ENCODE measurements at regions not wholly inside any gene's neighbourhood (a gene's known extent, or its start where the extent isn't known, plus 50 kb on each side); places are given as distances from the start of the nearest gene placed in this dataset.

DNA sequence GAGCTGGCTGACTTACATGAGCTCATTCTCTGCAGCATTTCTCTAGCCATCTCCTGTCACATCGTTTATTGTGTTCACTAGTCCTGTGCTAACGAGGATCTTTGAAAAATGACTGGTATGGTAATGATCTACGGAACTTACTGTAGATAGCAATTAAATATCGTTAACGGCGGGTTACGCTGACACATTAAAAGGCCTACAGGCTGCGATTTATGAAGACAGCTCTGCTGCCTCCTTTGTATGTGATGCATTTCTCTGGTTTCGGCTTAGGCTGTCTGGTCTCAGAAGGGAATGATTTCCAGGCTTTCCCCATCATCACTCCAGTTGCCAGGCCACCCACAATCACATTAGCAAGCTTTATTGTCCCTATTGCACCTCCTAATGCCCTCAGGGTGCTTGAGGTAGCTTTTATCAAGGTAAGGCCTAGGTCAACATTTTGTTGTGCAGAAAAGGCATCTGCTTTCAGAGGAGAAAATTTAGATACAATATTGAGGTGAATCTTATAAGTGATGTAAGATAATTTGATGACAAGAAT, 284.4 kb downstream of the SOX11 start:
- Histone ChIP-seq H3K9me3 (no peaks in the 10 kb centered on the region), H3K27ac (no peak overlapping the region), H3K4me1 (peaks cover 3% of the 10 kb centered on the region), H3K36me3 (no peaks in the 10 kb centered on the region), H3K4me3 (no peak overlapping the region), H3K27me3 (peaks cover 7% of the 10 kb centered on the region)
- TF ChIP-seq, protein P1, sequence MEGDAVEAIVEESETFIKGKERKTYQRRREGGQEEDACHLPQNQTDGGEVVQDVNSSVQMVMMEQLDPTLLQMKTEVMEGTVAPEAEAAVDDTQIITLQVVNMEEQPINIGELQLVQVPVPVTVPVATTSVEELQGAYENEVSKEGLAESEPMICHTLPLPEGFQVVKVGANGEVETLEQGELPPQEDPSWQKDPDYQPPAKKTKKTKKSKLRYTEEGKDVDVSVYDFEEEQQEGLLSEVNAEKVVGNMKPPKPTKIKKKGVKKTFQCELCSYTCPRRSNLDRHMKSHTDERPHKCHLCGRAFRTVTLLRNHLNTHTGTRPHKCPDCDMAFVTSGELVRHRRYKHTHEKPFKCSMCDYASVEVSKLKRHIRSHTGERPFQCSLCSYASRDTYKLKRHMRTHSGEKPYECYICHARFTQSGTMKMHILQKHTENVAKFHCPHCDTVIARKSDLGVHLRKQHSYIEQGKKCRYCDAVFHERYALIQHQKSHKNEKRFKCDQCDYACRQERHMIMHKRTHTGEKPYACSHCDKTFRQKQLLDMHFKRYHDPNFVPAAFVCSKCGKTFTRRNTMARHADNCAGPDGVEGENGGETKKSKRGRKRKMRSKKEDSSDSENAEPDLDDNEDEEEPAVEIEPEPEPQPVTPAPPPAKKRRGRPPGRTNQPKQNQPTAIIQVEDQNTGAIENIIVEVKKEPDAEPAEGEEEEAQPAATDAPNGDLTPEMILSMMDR (IDR thresholded peaks at IDR 0.05): no peak
- TF ChIP-seq EP300 (IDR thresholded peaks at IDR 0.05): no peak
- no peak for TF ChIP-seq POLR2A (IDR thresholded peaks at IDR 0.05)
- no peak for TF ChIP-seq POLR2AphosphoS5 (IDR thresholded peaks at IDR 0.05)
- WGBS: 81% methylated on average over 9 of the region's 9 CpGs
- no peak for DNase-seq (ENCODE audit: low spot score in 2 of 2)

DNA sequence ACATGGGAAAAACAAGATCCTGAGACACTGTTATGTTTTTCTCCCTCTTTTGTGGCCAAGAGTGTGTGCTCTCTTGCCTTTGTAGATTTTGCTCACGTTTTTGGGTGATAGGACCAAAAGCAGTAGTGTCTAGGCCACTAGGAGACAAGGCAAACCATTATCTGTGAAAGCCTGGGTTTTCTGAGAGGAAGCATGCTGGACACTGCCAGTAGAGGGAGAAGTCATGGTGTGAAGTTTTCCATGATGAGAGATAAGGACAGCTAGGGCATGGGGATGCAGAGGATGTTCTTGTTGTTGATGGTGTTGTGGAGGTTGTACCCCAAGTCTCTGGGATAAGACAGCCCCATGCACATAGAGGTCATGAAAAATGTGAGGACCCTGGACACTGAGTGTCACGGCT, 285.3 kb downstream of the SOX11 start:
- H3K4me1 ChIP-seq: peaks cover 6% of the 10 kb centered on the region
- TF ChIP-seq POLR2A (IDR thresholded peaks at IDR 0.05) (no peak), EP300 (IDR thresholded peaks at IDR 0.05) (no peak), POLR2AphosphoS5 (IDR thresholded peaks at IDR 0.05) (no peak)
- TF ChIP-seq, protein P1 (IDR thresholded peaks at IDR 0.05): no peak
- no peak for DNase-seq (ENCODE audit: low spot score in 2 of 2)
- H3K27ac ChIP-seq: no peak overlapping the region
- H3K4me3 ChIP-seq: no peak overlapping the region
- H3K9me3 ChIP-seq: no peaks in the 10 kb centered on the region
- WGBS: 68% methylated on average over 2 of the region's 2 CpGs
- H3K36me3 ChIP-seq: no peaks in the 10 kb centered on the region
- H3K27me3 ChIP-seq: peaks cover 7% of the 10 kb centered on the region

DNA sequence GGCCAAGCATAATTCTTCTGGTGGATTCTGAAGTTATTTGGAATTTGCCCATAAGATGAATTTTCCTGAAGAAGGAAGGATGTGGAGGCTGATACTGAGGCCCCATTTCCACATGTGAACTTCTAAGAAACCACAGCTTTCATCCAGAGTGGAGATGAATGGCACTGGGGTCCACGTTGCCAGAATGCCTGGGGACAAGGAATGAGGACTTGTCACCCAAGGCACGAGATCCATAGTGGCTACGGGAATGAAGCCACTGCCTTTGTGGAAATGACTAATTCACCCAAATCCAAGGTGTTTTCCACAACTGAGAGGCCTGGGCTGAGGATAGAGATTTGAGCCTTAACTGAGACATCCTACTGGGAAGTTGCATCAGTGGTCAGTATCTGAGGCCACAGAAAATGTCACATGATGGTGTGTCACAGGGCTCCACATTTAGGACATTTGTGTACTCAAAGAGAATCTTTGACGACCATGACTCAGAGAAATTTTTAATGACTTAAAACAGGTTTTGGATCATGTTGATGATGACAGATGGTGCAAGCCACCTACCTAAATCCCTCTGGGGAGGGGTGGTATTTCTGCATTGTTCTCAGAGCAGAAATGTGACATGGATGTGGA, 286.1 kb downstream of the SOX11 start:
- H3K9me3 ChIP-seq: no peaks in the 10 kb centered on the region
- H3K36me3 ChIP-seq: no peaks in the 10 kb centered on the region
- no peak for DNase-seq (ENCODE audit: low spot score in 2 of 2)
- H3K4me1 ChIP-seq: peaks cover 6% of the 10 kb centered on the region
- WGBS: 78% methylated on average over 4 of the region's 4 CpGs
- TF ChIP-seq POLR2AphosphoS5 (IDR thresholded peaks at IDR 0.05) (no peak), EP300 (IDR thresholded peaks at IDR 0.05) (no peak)
- no peak overlapping the region for H3K4me3 ChIP-seq
- peaks cover 7% of the 10 kb centered on the region for H3K27me3 ChIP-seq
- no peak overlapping the region for H3K27ac ChIP-seq

DNA sequence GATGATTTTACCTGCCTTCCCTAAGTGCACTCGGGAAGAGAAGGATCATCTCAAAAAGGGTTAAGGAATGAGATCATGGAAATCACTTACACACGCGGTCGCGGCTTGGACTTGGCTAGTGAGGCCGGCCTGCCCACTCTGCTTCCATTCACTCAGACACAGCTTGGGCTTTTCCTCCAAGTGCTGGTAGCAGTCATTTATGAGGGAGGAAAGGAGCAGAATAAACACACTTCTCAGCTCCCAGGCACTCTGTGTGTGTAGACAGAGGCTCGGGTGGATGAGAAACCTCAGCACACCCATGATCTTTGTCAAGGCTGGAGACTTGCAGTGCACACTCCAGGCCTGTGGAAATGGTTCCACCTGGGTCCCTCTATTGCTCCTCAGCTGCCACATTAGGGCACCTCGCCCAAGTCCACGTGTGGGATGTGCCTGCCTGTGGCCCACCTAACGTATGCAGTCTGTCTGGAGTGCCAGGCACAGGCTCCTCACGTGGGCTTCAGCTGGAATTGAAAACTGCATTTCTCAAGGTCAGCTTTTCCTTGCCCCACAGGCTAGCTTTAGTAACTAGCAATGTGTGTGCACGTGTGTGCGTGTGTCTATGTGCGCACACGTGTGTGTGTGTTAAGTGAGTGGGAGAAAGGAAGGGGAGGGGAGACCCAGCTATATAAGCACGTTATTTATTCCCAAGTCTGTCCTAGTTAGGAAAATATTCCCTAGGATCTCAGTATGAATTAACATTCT, 288.4 kb downstream of the SOX11 start:
- H3K4me3 ChIP-seq: no peak overlapping the region
- 74% methylated on average over 16 of the region's 16 CpGs for WGBS
- no peak for DNase-seq (ENCODE audit: low spot score in 2 of 2)
- peaks cover 7% of the 10 kb centered on the region for H3K27me3 ChIP-seq
- no peak overlapping the region for H3K27ac ChIP-seq
- H3K4me1 ChIP-seq: peaks cover 6% of the 10 kb centered on the region
- no peaks in the 10 kb centered on the region for H3K36me3 ChIP-seq
- TF ChIP-seq POLR2AphosphoS5 (IDR thresholded peaks at IDR 0.05) (no peak), EP300 (IDR thresholded peaks at IDR 0.05) (no peak), POLR2A (IDR thresholded peaks at IDR 0.05) (no peak)
- TF ChIP-seq, protein P1 (IDR thresholded peaks at IDR 0.05): no peak
- no peaks in the 10 kb centered on the region for H3K9me3 ChIP-seq

DNA sequence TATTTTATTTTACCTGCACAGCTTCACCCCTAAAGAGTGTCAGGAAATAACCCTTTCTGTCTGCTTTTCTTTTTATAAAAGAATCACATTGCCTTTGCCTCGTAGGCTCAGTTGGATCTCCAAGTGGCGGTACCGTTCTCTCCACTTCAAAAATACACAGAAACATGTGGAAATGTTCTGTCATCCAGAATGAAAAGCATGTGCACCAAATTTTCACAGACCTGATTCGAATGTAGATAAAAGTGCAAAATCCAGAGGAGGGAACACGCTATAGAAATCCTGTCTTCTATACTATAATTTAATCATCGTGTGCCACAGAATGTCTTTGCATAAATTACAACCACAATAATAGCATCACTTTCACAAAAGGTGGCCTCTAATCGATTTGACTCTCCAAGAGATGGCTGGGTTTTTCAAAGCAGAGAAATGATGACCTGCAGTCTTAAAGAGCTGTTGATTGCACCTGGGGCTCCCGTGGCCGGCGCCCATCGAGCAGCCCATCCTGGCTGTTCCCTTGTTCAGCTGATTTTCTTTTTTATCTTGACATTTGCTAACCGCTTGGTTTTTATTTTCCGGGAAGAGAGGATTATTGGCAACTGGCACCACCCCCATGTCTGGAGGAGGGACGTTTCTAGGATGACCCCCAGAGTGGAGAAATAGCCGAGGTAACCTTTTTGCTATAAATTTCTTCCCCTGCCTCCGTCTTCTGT, 290.2 kb downstream of the SOX11 start:
- H3K4me1 ChIP-seq: peaks cover 6% of the 10 kb centered on the region
- no peak overlapping the region for H3K27ac ChIP-seq
- TF ChIP-seq POLR2A (IDR thresholded peaks at IDR 0.05): no peak
- TF ChIP-seq POLR2AphosphoS5 (IDR thresholded peaks at IDR 0.05): no peak
- TF ChIP-seq, protein P1 (IDR thresholded peaks at IDR 0.05): no peak
- TF ChIP-seq EP300 (IDR thresholded peaks at IDR 0.05): no peak
- H3K9me3 ChIP-seq: no peaks in the 10 kb centered on the region
- 70% methylated on average over 16 of the region's 16 CpGs for WGBS
- no peaks in the 10 kb centered on the region for H3K36me3 ChIP-seq
- H3K27me3 ChIP-seq: peaks cover 7% of the 10 kb centered on the region
- H3K4me3 ChIP-seq: no peak overlapping the region
- no peak for DNase-seq (ENCODE audit: low spot score in 2 of 2)
